AG04450 (cell line): ENCODE measurements at regions not wholly inside any gene's neighbourhood (a gene's known extent, or its start where the extent isn't known, plus 50 kb on each side); places are given as distances from the start of the nearest gene placed in this dataset.

Experiments used
- CTCF ChIA-PET: fragments of 300-600, 350-600 bp; formaldehyde crosslinking; extraction: SDS; loops from one replicate; lab custom pipeline; 2022; ENCODE audit warnings: antibody characterized with exemption, inconsistent platforms; lab: Charles Lee
- POLR2A ChIA-PET: fragments of 350-600 bp; formaldehyde crosslinking; extraction: SDS; loops from one replicate; lab custom pipeline; 2021; ENCODE audit warnings: antibody characterized with exemption, inconsistent platforms; lab: Yijun Ruan, JAX
- DNase-seq: peaks from one replicate; pipeline ENCODE4 v3.0.0-alpha.2; 2011; ENCODE audit warnings: low read depth, low spot score
- H3K27ac ChIP-seq: one replicate; pipeline ENCODE4 v1.5.1; 2012; ENCODE audit warnings: low read depth, low read length, control low read depth
- H3K27me3 ChIP-seq: one replicate; pipeline ENCODE4 v1.6.0; 2012; ENCODE audit warnings: low read length; ENCODE audit not compliant: control insufficient read depth, insufficient read depth
- H3K4me3 ChIP-seq: 2 replicates; pipeline ENCODE4 v1.5.1; 2011; ENCODE audit warnings: mild to moderate bottlenecking, low read depth, low read length, control low read depth
- H3K9me3 ChIP-seq: 2 replicates; pipeline ENCODE4 v1.5.1; 2012; ENCODE audit warnings: low read length; ENCODE audit not compliant: control insufficient read depth, insufficient read depth
- CTCF ChIP-seq: IDR thresholded peaks from 2 replicates; pipeline ENCODE4 v1.5.1; 2011; ENCODE audit warnings: low read depth, low read length, control low read depth, inconsistent platforms

- POLR2A ChIA-PET = no interaction called here
- DNase-seq = no peak
- Histone ChIP-seq H3K4me3 (no peak overlapping the region), H3K9me3 (no peaks in the 10 kb centered on the region), H3K27ac (no peak overlapping the region), H3K27me3 (no peaks in the 10 kb centered on the region)
- CTCF ChIA-PET = no interaction called here
- no peak for TF ChIP-seq CTCF
Measured at GRCh38 chr18:6465281-6465680, 50.6 kb upstream of the L3MBTL4 start.

- DNase-seq = no peak
- TF ChIP-seq CTCF = no peak
- POLR2A ChIA-PET = no interaction called here
- CTCF ChIA-PET = interaction anchor here (1.5 kb wide), 1 partner anchor 597 kb away, joined by 3 read pairs; no protein-coding TSS in a partner anchor
- no peak overlapping the region for H3K4me3 ChIP-seq
- H3K27me3 ChIP-seq = no peaks in the 10 kb centered on the region
- no peaks in the 10 kb centered on the region for H3K9me3 ChIP-seq
- no peak overlapping the region for H3K27ac ChIP-seq
Measured at GRCh38 chr18:6476190-6476589, 61.5 kb upstream of the L3MBTL4 start.

DNA sequence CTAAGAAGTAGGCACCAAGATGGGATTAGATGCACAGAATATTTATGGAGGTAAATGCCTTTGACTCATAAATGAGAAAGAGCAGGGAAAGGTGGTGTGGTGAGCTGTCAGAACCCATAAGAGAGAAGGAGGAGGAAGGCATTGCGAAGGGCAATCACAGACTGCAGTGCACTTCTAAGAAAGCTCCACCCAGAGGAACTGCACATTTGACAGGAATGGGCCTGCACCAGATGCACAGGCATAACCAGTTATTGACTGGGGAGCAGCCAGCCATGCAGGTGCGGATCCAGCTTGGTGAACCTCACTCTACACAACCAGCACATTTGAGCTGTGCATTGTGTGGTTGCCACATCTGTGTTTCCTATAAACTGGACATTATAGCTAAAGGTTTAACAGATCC is 62.2 kb upstream of the L3MBTL4 start:
- Histone ChIP-seq H3K4me3 (no peak overlapping the region), H3K9me3 (no peaks in the 10 kb centered on the region), H3K27me3 (no peaks in the 10 kb centered on the region), H3K27ac (no peak overlapping the region)
- no peak for DNase-seq
- no peak for TF ChIP-seq CTCF
- ChIA-PET POLR2A (no interaction called here), CTCF (interaction anchor here (1.5 kb wide), 1 partner anchor 598 kb away, joined by 3 read pairs; no protein-coding TSS in a partner anchor)

DNA sequence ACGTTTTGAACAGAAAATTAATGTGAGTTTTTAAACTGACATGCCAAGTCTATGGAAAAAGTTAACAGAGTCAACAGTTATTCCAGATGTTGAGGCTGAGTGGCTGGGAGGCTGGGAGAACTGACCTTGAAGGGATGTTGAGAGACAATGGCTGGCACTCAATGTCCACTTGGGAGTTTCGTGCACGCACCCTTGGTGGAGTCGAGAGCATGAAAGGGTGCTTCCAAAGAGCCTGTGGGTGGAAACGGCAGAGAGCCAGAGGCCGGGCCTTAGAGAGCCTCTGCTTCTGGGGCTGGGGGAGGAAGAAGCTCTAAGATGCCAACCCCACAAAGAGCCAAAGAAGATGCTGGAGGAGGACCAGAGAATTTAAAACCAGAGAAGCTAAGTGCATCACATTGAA is 63.4 kb upstream of the L3MBTL4 start:
- Histone ChIP-seq H3K27ac (no peak overlapping the region), H3K27me3 (no peaks in the 10 kb centered on the region), H3K9me3 (no peaks in the 10 kb centered on the region), H3K4me3 (no peak overlapping the region)
- ChIA-PET CTCF (no interaction called here), POLR2A (no interaction called here)
- no peak for DNase-seq
- no peak for TF ChIP-seq CTCF

DNA sequence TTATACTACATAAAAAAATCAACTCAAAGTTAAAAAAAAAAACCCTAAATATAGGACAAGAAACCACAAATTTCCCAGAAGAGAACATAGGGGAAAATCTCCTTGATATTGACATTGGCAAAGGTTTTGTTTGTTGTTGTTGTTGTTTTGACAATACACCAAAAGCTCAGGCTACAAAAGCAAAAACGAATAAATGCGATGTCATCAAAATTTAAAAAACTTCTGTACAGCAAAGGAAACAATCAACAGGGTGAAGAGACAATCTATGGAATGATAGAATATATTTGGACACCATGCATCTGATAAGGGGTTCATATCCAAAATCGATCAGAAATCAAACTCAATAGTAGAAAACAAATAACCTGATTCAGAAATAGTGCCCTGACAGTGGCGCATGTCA is 65.0 kb upstream of the L3MBTL4 start:
- no peak for DNase-seq
- no peaks in the 10 kb centered on the region for H3K9me3 ChIP-seq
- no peaks in the 10 kb centered on the region for H3K27me3 ChIP-seq
- no peak overlapping the region for H3K4me3 ChIP-seq
- CTCF ChIA-PET = interaction anchor here (1.1 kb wide), 1 partner anchor 611 kb away, joined by 6 read pairs; no protein-coding TSS in a partner anchor
- POLR2A ChIA-PET = no interaction called here
- TF ChIP-seq CTCF = no peak
- no peak overlapping the region for H3K27ac ChIP-seq
